ENCODE measurements at regions not wholly inside any gene's neighbourhood (a gene's known extent, or its start where the extent isn't known, plus 50 kb on each side); places are given as distances from the start of the nearest gene placed in this dataset.

GRCh38 chr10:110398419-110399105, 93.8 kb upstream of the SMNDC1 start:
- no peak for DNase-seq (ENCODE audit: low spot score)

- DNase-seq (ENCODE audit: low spot score) = no peak
Observed at GRCh38 chr10:110399106-110399964, 94.6 kb upstream of the SMNDC1 start.

GRCh38 chr10:110399965-110400933, 95.5 kb upstream of the SMNDC1 start:
- DNase-seq (ENCODE audit: low spot score) = no peak

- no peak for DNase-seq (ENCODE audit: low spot score)
Observed at GRCh38 chr10:110401401-110402076, 96.2 kb upstream of the DUSP5 start.

GRCh38 chr10:110402077-110402416, 95.7 kb upstream of the DUSP5 start:
- no peak for DNase-seq (ENCODE audit: low spot score)

GRCh38 chr10:110403593-110403992, 94.1 kb upstream of the DUSP5 start:
- no peak for DNase-seq (ENCODE audit: low spot score)

- no peak for DNase-seq (ENCODE audit: low spot score)
Observed at GRCh38 chr10:110404413-110404812, 93.3 kb upstream of the DUSP5 start.

GRCh38 chr10:110404825-110405224, 92.9 kb upstream of the DUSP5 start:
- no peak for DNase-seq (ENCODE audit: low spot score)

GRCh38 chr10:110405380-110405779, 92.3 kb upstream of the DUSP5 start:
- DNase-seq (ENCODE audit: low spot score) = no peak

- DNase-seq (ENCODE audit: low spot score) = no peak
Observed at GRCh38 chr10:110407301-110408170, 90.2 kb upstream of the DUSP5 start.

- no peak for DNase-seq (ENCODE audit: low spot score)
Observed at GRCh38 chr10:110408203-110408871, 89.4 kb upstream of the DUSP5 start.

GRCh38 chr10:110408943-110409342, 88.8 kb upstream of the DUSP5 start:
- DNase-seq (ENCODE audit: low spot score) = no peak

- no peak for DNase-seq (ENCODE audit: low spot score)
Observed at GRCh38 chr10:110409488-110409887, 88.2 kb upstream of the DUSP5 start.

- DNase-seq (ENCODE audit: low spot score) = no peak
Observed at GRCh38 chr10:110409926-110410325, 87.8 kb upstream of the DUSP5 start.

GRCh38 chr10:110410329-110411046, 87.2 kb upstream of the DUSP5 start:
- no peak for DNase-seq (ENCODE audit: low spot score)

GRCh38 chr10:110411047-110411410, 86.7 kb upstream of the DUSP5 start:
- DNase-seq (ENCODE audit: low spot score) = no peak

GRCh38 chr10:110413049-110413783, 84.5 kb upstream of the DUSP5 start:
- DNase-seq (ENCODE audit: low spot score) = peak; percentile 10

GRCh38 chr10:110413903-110414547, 83.7 kb upstream of the DUSP5 start:
- DNase-seq (ENCODE audit: low spot score) = no peak
